Osteocyte (in vitro differentiated cells): ENCODE measurements at regions not wholly inside any gene's neighbourhood (a gene's known extent, or its start where the extent isn't known, plus 50 kb on each side); places are given as distances from the start of the nearest gene placed in this dataset.

Experiments used
- DNase-seq: peaks from one replicate; pipeline ENCODE4 v3.0.0; 2021; ENCODE audit warnings: mixed read lengths; ENCODE audit not compliant: unreplicated experiment; ENCODE audit errors: extremely low spot score
- H3K27ac Mint-ChIP-seq: one replicate; pipeline ENCODE4 v1.8.0; 2021; ENCODE audit warnings: mild to moderate bottlenecking, mixed read lengths; ENCODE audit not compliant: unreplicated experiment
- H3K27me3 Mint-ChIP-seq: one replicate; pipeline ENCODE4 v1.8.0; 2021; ENCODE audit warnings: mixed read lengths; ENCODE audit not compliant: unreplicated experiment
- H3K36me3 Mint-ChIP-seq: one replicate; pipeline ENCODE4 v1.8.0; 2021; ENCODE audit warnings: mixed read lengths; ENCODE audit not compliant: unreplicated experiment
- H3K4me1 Mint-ChIP-seq: one replicate; pipeline ENCODE4 v1.8.0; 2021; ENCODE audit warnings: mixed read lengths; ENCODE audit not compliant: unreplicated experiment
- H3K4me3 Mint-ChIP-seq: one replicate; pipeline ENCODE4 v1.8.0; 2021; ENCODE audit warnings: mild to moderate bottlenecking, moderate library complexity, mixed read lengths; ENCODE audit not compliant: unreplicated experiment
- H3K9me3 Mint-ChIP-seq: one replicate; pipeline ENCODE4 v1.8.0; 2021; ENCODE audit warnings: mixed read lengths; ENCODE audit not compliant: unreplicated experiment
- CTCF ChIP-seq: fragments of 200-600 bp; sonication (generic); IDR thresholded peaks from 2 replicates; pipeline ENCODE4 v1.5.0; 2021; ENCODE audit warnings: antibody characterized with exemption, mild to moderate bottlenecking, moderate library complexity

DNA sequence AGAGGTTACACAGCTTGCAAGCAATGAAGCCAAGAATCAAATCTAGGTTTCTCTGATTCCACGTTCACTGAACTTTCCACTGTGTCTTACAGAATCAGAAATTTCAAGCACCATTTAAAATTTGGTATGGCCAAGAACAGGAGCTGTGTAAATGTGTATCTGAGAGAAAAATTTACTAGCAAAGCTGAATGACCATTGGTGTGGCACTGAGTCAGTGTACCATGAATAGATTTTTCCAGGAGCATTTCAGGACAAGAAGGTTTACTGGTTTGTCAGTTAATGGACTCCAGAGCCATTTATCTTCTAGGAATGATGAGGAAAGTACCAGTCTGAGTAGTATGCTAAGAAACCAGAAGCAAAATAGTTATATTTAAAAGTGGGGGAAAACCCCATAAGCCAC, 269.4 kb upstream of the FAT3 start:
- Mint-ChIP-seq H3K36me3 (no peaks in the 10 kb centered on the region), H3K4me3 (no peak overlapping the region), H3K4me1 (no peaks in the 10 kb centered on the region), H3K27ac (no peak overlapping the region), H3K9me3 (peaks cover 13% of the 10 kb centered on the region), H3K27me3 (peaks cover 9% of the 10 kb centered on the region)
- DNase-seq, result no peak
- TF ChIP-seq CTCF, result no peak

GRCh38 chr11:91952056-91952455, 272.6 kb upstream of the FAT3 start:
- no peak for TF ChIP-seq CTCF
- Mint-ChIP-seq H3K4me1 (peaks cover 5% of the 10 kb centered on the region), H3K36me3 (no peaks in the 10 kb centered on the region), H3K9me3 (no peaks in the 10 kb centered on the region), H3K27me3 (peaks cover 5% of the 10 kb centered on the region), H3K4me3 (no peak overlapping the region), H3K27ac (no peak overlapping the region)
- DNase-seq, result no peak

- no peak for DNase-seq
- Mint-ChIP-seq H3K36me3 (no peaks in the 10 kb centered on the region), H3K27ac (no peak overlapping the region), H3K4me1 (peaks cover 13% of the 10 kb centered on the region), H3K9me3 (no peaks in the 10 kb centered on the region), H3K4me3 (no peak overlapping the region), H3K27me3 (peaks cover 2% of the 10 kb centered on the region)
- no peak for TF ChIP-seq CTCF
Observed at GRCh38 chr11:91947215-91947820, 277.3 kb upstream of the FAT3 start.

- no peaks in the 10 kb centered on the region for H3K9me3 Mint-ChIP-seq
- no peak for DNase-seq
- no peaks in the 10 kb centered on the region for H3K36me3 Mint-ChIP-seq
Observed at GRCh38 chr11:91946397-91946951, 278.1 kb upstream of the FAT3 start.

GRCh38 chr11:91935120-91935519, 289.5 kb upstream of the FAT3 start:
- H3K9me3 Mint-ChIP-seq, result no peaks in the 10 kb centered on the region
- H3K4me1 Mint-ChIP-seq, result no peaks in the 10 kb centered on the region
- H3K36me3 Mint-ChIP-seq, result no peaks in the 10 kb centered on the region
- no peak for DNase-seq
- H3K4me3 Mint-ChIP-seq, result no peak overlapping the region
- no peak for TF ChIP-seq CTCF
- H3K27me3 Mint-ChIP-seq, result peaks cover 21% of the 10 kb centered on the region
- H3K27ac Mint-ChIP-seq, result no peak overlapping the region

More at GRCh38 chr11:91946397-91946951, 278.1 kb upstream of the FAT3 start:
- TF ChIP-seq CTCF, result no peak
- Mint-ChIP-seq H3K4me3 (no peak overlapping the region), H3K4me1 (peaks cover 13% of the 10 kb centered on the region), H3K27me3 (peaks cover 2% of the 10 kb centered on the region), H3K27ac (no peak overlapping the region)
